Peyer's patch (tissue), 4 donors: ENCODE measurements at regions not wholly inside any gene's neighbourhood (a gene's known extent, or its start where the extent isn't known, plus 50 kb on each side); places are given as distances from the start of the nearest gene placed in this dataset.

Source experiments
- DNase-seq, 3 donors: peaks; one replicate each; pipeline ENCODE4 v3.0.0-alpha.2; 2017 to 2019
- H3K27ac ChIP-seq, 4 donors: fragments of 200-600 bp; sonication (generic); one replicate each; pipeline ENCODE4 v1.5.1; 2016 to 2019
- H3K27me3 ChIP-seq, 2 donors: fragments of 200-600 bp; sonication (generic); one replicate each; pipeline ENCODE4 v1.5.1; 2019
- H3K36me3 ChIP-seq, 3 donors: fragments of 200-600 bp; sonication (generic); one replicate each; pipeline ENCODE4 v1.5.1; 2016 to 2019
- H3K4me1 ChIP-seq, 4 donors: fragments of 200-600 bp; sonication (generic); one replicate each; pipeline ENCODE4 v1.5.1; 2016 to 2019
- H3K4me3 ChIP-seq, 4 donors: fragments of 200-600 bp; sonication (generic); 1 replicate in 3 of 4; 2 replicates in 1 of 4; pipeline ENCODE4 v1.5.1; 2016 to 2019; ENCODE audit warnings: mild to moderate bottlenecking in 1 of 4
- H3K9me3 ChIP-seq, 4 donors: fragments of 200-600 bp; sonication (generic); one replicate each; pipeline ENCODE4 v1.5.1; 2016 to 2019; ENCODE audit warnings: mild to moderate bottlenecking in 1 of 4
- POLR2A ChIP-seq, 2 donors: fragments of 450-650 bp; IDR thresholded peaks; one replicate each; pipeline ENCODE4 v1.5.1; 2017; ENCODE audit warnings: antibody characterized with exemption in 2 of 2, mild to moderate bottlenecking in 2 of 2, moderate library complexity in 2 of 2
- TF ChIP-seq, protein P1 (sequence below), 6 experiments: fragments of 450-650 bp in 4 of 6; fragments of 200-600 bp in 2 of 6; sonication (generic) in 1 of 6; IDR thresholded peaks; one replicate each; pipeline ENCODE4 v1.5.1; 2017 to 2019; ENCODE audit warnings: antibody characterized with exemption in 6 of 6, mild to moderate bottlenecking in 3 of 6, moderate library complexity in 1 of 6

DNA sequence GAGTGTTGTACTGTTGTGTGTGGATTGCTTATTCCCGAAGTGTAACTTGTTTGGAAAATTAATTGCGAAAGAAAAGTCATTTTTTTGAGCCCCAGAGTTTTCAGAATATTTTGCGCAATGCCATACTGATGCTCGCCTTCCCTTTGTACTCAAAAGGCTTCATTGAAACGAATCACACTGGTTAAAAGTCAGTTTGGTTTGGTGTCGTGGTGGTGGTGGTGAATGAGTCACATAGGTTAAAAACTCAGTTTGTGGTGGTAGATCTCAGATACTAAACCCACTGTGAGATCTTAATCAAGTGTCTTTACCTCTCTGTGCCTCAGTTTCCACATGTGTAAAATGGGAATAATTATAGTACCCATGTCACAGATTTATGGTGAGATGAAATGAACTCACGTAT, 61.1 kb upstream of the IL6 start:
- no peaks in the 10 kb centered on the region for H3K36me3 ChIP-seq
- no peak for TF ChIP-seq POLR2A (IDR thresholded peaks at IDR 0.05)
- TF ChIP-seq, protein P1, sequence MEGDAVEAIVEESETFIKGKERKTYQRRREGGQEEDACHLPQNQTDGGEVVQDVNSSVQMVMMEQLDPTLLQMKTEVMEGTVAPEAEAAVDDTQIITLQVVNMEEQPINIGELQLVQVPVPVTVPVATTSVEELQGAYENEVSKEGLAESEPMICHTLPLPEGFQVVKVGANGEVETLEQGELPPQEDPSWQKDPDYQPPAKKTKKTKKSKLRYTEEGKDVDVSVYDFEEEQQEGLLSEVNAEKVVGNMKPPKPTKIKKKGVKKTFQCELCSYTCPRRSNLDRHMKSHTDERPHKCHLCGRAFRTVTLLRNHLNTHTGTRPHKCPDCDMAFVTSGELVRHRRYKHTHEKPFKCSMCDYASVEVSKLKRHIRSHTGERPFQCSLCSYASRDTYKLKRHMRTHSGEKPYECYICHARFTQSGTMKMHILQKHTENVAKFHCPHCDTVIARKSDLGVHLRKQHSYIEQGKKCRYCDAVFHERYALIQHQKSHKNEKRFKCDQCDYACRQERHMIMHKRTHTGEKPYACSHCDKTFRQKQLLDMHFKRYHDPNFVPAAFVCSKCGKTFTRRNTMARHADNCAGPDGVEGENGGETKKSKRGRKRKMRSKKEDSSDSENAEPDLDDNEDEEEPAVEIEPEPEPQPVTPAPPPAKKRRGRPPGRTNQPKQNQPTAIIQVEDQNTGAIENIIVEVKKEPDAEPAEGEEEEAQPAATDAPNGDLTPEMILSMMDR (IDR thresholded peaks at IDR 0.05) = no peak

DNA sequence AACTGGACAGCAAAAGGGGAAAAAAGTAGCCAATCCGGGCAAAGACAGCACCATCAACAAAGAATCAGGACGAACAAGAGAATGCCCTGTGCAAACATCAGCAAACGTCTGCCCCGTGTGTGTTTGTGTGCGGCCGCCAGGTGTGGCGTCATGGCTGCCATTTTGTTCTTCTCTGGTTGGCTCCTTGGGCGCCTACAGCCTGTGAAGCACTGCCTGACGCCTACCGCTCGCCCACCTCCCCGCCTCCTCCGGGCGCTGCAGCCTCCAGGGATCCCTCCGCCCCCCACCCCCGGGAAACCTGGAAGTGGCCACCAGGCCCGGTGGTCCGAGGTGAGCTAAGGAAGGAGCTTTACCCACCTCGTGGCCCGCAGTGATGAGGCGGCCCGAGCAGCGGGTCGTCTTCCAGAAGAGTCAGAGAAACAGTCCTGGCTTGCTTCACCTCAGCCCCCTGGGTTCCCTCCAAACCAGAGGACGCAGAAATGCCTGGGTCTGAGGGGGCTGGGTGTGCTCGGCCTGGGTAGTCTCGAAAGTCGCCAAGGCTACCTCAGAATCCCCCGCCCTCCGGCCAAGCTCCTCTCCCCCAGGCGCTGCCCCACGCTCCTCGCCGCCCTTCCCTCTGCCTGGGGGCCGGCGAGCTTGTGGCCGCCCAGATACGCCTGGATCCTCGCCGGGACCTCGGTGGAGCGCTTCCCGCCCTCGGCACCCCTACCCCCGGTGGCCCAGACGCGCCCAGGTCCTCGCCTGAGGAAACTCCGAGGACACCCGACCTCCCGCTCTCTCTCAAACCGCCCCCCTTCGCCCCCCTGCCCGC, 61.8 kb upstream of the IL6 start:
- TF ChIP-seq, protein P1 (IDR thresholded peaks at IDR 0.05) = no peak
- no peak for TF ChIP-seq POLR2A (IDR thresholded peaks at IDR 0.05)
- Histone ChIP-seq H3K27me3 (no peaks in the 10 kb centered on the region), H3K9me3 (no peaks in the 10 kb centered on the region), H3K4me3 (no peak overlapping the region), H3K36me3 (no peaks in the 10 kb centered on the region), H3K4me1 (no peaks in the 10 kb centered on the region), H3K27ac (no peak overlapping the region)
- no peak for DNase-seq

More for the DNA sequence above, 61.1 kb upstream of the IL6 start:
- Histone ChIP-seq H3K4me1 (no peaks in the 10 kb centered on the region), H3K4me3 (no peak overlapping the region), H3K9me3 (no peaks in the 10 kb centered on the region), H3K27ac (no peak overlapping the region), H3K27me3 (no peaks in the 10 kb centered on the region)
- no peak for DNase-seq

DNA sequence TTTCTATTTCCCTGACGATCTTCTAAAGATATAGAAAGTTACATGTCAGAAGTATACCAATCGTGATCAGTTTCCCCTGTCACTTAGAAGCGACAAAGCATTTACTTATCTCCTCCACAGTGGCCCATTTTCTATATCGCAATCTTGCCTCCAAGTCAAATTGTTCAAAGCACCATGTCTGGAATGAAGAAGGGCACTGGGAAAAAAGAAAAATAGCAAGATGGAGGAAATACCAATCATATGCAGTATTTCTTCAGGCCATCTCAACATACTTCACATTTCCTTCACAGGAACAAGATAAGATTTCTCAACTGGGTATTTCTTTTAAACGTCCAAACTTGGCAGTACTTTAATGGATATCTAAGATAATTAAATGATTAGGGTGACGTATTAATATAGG, 63.3 kb upstream of the IL6 start:
- DNase-seq = no peak
- Histone ChIP-seq H3K36me3 (no peaks in the 10 kb centered on the region), H3K9me3 (no peaks in the 10 kb centered on the region), H3K27me3 (no peaks in the 10 kb centered on the region), H3K27ac (no peak overlapping the region), H3K4me3 (no peak overlapping the region), H3K4me1 (no peaks in the 10 kb centered on the region)
- no peak for TF ChIP-seq POLR2A (IDR thresholded peaks at IDR 0.05)
- TF ChIP-seq, protein P1 (IDR thresholded peaks at IDR 0.05) = no peak

DNA sequence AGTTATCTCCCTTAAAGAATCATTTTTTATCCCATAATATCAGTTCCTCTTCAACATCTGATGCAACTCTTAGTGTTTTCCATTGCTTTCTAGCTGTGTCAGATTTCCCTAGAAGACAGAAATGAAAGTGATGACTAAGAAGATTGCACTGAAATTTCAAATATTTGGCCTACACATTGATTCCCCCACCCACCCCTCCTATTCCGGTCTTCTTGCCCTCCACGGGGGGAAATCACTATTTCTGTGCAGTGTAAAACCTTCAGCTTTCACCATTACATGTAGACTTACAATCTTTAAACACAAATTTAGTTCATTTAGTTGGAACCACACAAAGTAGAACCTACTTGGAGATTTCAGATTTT, 63.7 kb upstream of the IL6 start:
- H3K27ac ChIP-seq = no peak overlapping the region
- H3K27me3 ChIP-seq = no peaks in the 10 kb centered on the region
- H3K9me3 ChIP-seq = no peaks in the 10 kb centered on the region
- no peak for DNase-seq
- H3K4me1 ChIP-seq = no peaks in the 10 kb centered on the region
- TF ChIP-seq, protein P1 (IDR thresholded peaks at IDR 0.05) = no peak
- TF ChIP-seq POLR2A (IDR thresholded peaks at IDR 0.05) = no peak
- no peak overlapping the region for H3K4me3 ChIP-seq
- H3K36me3 ChIP-seq = no peaks in the 10 kb centered on the region

DNA sequence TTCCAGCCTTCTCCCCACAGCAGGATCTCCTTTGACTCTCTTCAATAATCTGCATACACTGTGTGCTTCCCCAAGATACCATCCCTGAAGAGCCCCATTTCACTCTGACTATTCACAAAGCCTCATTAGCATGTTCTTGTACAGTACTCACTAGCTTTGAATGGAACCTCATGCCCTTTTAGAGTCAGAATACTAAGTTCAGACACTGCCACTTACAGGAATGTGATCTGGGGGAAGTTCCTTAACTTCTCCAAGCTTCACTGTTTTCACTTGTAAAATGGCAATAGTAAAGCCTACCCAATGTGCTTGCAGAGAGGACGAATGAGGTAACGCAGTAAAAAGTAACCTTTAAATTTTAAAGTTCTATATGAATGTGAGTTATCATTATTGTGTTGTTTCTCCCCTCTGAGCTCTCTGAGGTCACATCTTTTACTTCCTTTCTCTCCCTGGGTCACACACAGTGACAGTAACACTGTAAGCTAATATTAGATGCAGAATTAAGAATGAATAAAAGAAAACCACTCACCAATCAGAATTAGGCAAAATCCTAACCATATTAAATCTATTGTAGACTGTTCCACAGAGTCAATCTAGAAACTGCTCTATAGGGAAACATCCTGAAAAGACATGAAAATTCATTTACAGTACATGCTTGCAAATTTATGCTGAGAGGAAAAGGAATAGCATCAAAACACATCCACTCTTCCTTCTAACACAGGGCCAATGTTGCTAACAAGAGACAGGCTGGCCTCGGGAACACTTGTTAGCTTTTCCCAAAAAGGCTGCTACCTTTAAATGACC, 64.2 kb upstream of the IL6 start:
- Histone ChIP-seq H3K4me1 (no peaks in the 10 kb centered on the region), H3K36me3 (no peaks in the 10 kb centered on the region), H3K9me3 (no peaks in the 10 kb centered on the region), H3K27ac (peak overlapping the region in 1 of 4 donors; percentile 44), H3K27me3 (no peaks in the 10 kb centered on the region), H3K4me3 (no peak overlapping the region)
- no peak for DNase-seq
- TF ChIP-seq POLR2A (IDR thresholded peaks at IDR 0.05) = no peak
- TF ChIP-seq, protein P1 (IDR thresholded peaks at IDR 0.05) = no peak
